ENCODE measurements at regions not wholly inside any gene's neighbourhood (a gene's known extent, or its start where the extent isn't known, plus 50 kb on each side); places are given as distances from the start of the nearest gene placed in this dataset.

GRCh38 chr18:71727909-71728308 is 816.2 kb downstream of the CBLN2 start:
- no peak for TF ChIP-seq CTCF (IDR thresholded peaks at IDR 0.05)
- TF ChIP-seq POLR2A (IDR thresholded peaks at IDR 0.05): no peak
- no peak for DNase-seq
- intact Hi-C loops (cut with DNase I; ENCODE audit: low total_unique reads): no loop called here
- no peaks in the 10 kb centered on the region for H3K9me3 ChIP-seq
- no peak overlapping the region for H3K4me3 ChIP-seq
- H3K36me3 ChIP-seq: no peaks in the 10 kb centered on the region
- H3K27ac ChIP-seq: no peak overlapping the region
- H3K27me3 ChIP-seq: no peaks in the 10 kb centered on the region
- H3K4me1 ChIP-seq: no peaks in the 10 kb centered on the region

- H3K27me3 ChIP-seq: no peaks in the 10 kb centered on the region
- TF ChIP-seq POLR2A (IDR thresholded peaks at IDR 0.05): no peak
- no peak for TF ChIP-seq CTCF (IDR thresholded peaks at IDR 0.05)
- no peak for DNase-seq
- no peak overlapping the region for H3K27ac ChIP-seq
- intact Hi-C loops (cut with DNase I; ENCODE audit: low total_unique reads): no loop called here
- H3K9me3 ChIP-seq: no peaks in the 10 kb centered on the region
- no peaks in the 10 kb centered on the region for H3K36me3 ChIP-seq
- no peak overlapping the region for H3K4me3 ChIP-seq
- H3K4me1 ChIP-seq: no peaks in the 10 kb centered on the region
Observed at GRCh38 chr18:71725256-71725655, 818.9 kb downstream of the CBLN2 start.

- Histone ChIP-seq H3K4me3 (no peak overlapping the region), H3K27me3 (no peaks in the 10 kb centered on the region), H3K4me1 (no peaks in the 10 kb centered on the region), H3K9me3 (no peaks in the 10 kb centered on the region), H3K27ac (no peak overlapping the region), H3K36me3 (no peaks in the 10 kb centered on the region)
- TF ChIP-seq POLR2A (IDR thresholded peaks at IDR 0.05) (no peak), CTCF (IDR thresholded peaks at IDR 0.05) (no peak)
- DNase-seq: no peak
- intact Hi-C loops (cut with DNase I; ENCODE audit: low total_unique reads): no loop called here
Observed at GRCh38 chr18:71707985-71708500, 836.1 kb downstream of the CBLN2 start.

GRCh38 chr18:71707400-71707799 is 836.7 kb downstream of the CBLN2 start:
- intact Hi-C loops (cut with DNase I; ENCODE audit: low total_unique reads): no loop called here
- Histone ChIP-seq H3K36me3 (no peaks in the 10 kb centered on the region), H3K4me3 (no peak overlapping the region), H3K27me3 (no peaks in the 10 kb centered on the region), H3K4me1 (no peaks in the 10 kb centered on the region), H3K27ac (no peak overlapping the region), H3K9me3 (no peaks in the 10 kb centered on the region)
- no peak for DNase-seq
- TF ChIP-seq CTCF (IDR thresholded peaks at IDR 0.05): no peak

GRCh38 chr18:71689416-71690160 is 854.6 kb downstream of the CBLN2 start:
- intact Hi-C loops (cut with DNase I; ENCODE audit: low total_unique reads): no loop called here

More at GRCh38 chr18:71689416-71690160, 854.6 kb downstream of the CBLN2 start:
- TF ChIP-seq POLR2A (IDR thresholded peaks at IDR 0.05) (no peak), CTCF (IDR thresholded peaks at IDR 0.05) (no peak)
- H3K4me3 ChIP-seq: no peak overlapping the region
- no peak overlapping the region for H3K27ac ChIP-seq
- no peaks in the 10 kb centered on the region for H3K4me1 ChIP-seq
- DNase-seq: no peak
- no peaks in the 10 kb centered on the region for H3K27me3 ChIP-seq
- no peaks in the 10 kb centered on the region for H3K36me3 ChIP-seq
- H3K9me3 ChIP-seq: no peaks in the 10 kb centered on the region

Measured in uterus (tissue), 3 donors.